ENCODE measurements at regions not wholly inside any gene's neighbourhood (a gene's known extent, or its start where the extent isn't known, plus 50 kb on each side); places are given as distances from the start of the nearest gene placed in this dataset.
"Not testable (repeated sequence)": the region's sequence is repeated elsewhere in the genome, so short reads cannot be mapped to it uniquely, and the experiment has no call there.

DNA sequence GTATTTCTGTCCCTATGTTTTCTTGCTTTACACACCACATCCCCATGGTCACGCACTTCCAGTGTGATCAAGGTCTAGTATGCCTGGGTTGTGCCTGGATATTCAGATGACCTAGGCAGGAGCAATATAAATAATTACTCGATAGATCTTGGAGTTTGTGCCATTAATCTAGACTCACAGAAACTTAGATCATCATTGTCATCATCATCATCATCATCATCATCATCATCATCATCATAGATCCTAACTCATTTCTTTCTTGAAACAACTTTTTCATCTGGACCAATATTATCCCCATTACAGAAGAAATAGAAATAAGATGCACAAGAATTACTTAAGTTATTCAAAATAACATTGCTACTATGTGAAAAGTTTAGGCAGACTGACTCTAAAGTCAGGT, 130.3 kb upstream of the LRRTM4 start:
- no peak for DNase-seq (ENCODE audit: low read depth)
- H3K4me3 ChIP-seq (ENCODE audit: low read length) = no peak overlapping the region
- no peak for TF ChIP-seq CTCF (conservative IDR thresholded peaks at IDR 0.05; ENCODE audit: low read depth, low read length)

- no peak for DNase-seq (ENCODE audit: low read depth)
- no peak for TF ChIP-seq CTCF (conservative IDR thresholded peaks at IDR 0.05; ENCODE audit: low read depth, low read length)
- H3K4me3 ChIP-seq (ENCODE audit: low read length) = no peak overlapping the region
Observed at GRCh38 chr2:77664491-77664890, 142.3 kb upstream of the LRRTM4 start.

DNA sequence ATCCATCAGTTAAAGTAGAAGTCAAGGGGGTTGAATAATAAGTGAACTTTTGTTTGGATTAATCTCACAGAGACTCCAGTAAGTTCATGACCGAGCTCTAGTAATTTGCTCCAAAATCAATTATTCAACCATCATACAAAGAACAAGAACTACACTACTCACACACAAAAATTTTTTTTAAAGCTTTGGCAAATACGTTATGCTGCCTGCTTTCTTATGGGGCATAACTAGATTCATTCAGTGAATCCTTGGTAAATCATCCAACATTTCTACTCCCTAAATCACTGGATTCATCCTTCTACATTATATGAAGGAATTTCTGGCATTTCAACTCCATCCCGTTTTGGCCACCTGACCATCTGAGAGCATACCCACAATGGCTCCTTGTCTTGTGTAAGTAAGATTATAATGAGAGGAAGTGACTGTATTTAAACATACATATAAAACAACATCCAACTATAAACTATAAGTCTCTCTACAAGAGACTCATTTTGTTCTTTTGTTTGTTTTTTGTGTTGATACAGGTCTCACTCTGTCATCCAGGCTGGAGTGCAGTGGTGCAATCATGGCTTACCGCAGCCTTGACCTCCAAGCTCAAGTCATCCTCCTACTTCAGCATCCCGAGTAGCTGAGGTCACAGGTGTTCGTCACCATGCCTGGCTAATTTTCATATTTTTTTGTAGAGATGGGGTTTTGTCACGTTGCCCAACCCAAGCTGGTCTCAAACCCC, 144.2 kb upstream of the LRRTM4 start:
- no peak for TF ChIP-seq CTCF (conservative IDR thresholded peaks at IDR 0.05; ENCODE audit: low read depth, low read length)
- DNase-seq (ENCODE audit: low read depth) = no peak
- no peak overlapping the region for H3K4me3 ChIP-seq (ENCODE audit: low read length)

DNA sequence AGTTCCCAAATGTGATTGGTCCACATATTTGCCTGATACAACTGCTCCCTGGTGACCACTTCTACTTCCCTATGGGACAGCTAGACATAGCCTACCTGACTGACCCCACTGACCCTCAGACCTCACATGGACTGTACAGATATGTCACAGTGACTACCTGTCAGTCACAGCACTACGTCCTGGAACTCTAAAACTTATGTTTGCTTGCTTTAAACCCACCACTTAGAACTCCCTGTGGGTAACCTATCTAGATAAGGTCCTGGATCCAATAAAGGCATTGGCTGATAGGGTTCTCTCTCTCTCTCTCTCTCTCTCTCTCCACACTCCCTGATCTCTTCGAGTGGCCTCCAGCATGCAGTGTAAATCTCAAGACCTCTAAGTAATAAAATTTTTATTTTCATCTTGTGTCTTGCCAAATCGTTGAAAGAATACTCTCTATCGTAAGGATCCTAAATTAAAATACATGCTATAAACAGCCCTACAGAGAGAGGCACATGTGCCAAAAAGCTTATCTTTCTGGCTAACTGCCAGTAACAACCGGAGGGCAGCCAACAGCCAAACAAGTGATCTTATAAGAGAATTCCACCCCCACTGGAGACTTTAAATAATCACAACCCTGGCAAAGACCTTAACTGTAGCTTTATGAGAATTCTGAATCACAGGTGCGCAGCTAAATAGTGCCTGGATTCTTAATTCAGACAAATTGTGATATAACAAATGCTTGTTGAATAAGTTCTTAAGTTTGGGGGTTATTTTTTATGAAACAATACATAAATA, 162.6 kb upstream of the LRRTM4 start:
- H3K4me3 ChIP-seq (ENCODE audit: low read length); DNase-seq (ENCODE audit: low read depth): not testable (repeated sequence)

- no peak for TF ChIP-seq CTCF (conservative IDR thresholded peaks at IDR 0.05; ENCODE audit: low read depth, low read length)
- no peak for DNase-seq (ENCODE audit: low read depth)
- H3K4me3 ChIP-seq (ENCODE audit: low read length) = no peak overlapping the region
Observed at GRCh38 chr2:77712601-77713000, 190.4 kb upstream of the LRRTM4 start.

DNA sequence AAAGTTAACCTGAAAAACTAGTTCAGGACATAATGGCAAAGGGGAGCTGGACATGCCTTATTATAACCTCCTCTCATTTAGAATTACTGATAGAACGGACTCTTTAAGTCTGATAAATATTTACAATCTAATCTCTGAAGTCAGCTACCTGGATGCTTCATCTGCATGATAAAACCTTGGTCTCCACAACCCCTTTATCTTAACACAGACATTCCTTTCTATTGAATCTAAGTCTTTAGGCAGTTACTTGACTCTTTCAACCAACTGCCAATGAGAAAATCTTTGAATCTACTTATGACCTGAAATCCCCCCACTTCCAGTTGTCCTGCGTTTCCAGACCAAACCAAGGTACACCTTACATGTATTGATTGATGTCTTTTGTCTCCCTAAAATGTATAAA, 191.2 kb upstream of the LRRTM4 start:
- no peak for DNase-seq (ENCODE audit: low read depth)
- no peak overlapping the region for H3K4me3 ChIP-seq (ENCODE audit: low read length)
- no peak for TF ChIP-seq CTCF (conservative IDR thresholded peaks at IDR 0.05; ENCODE audit: low read depth, low read length)

DNA sequence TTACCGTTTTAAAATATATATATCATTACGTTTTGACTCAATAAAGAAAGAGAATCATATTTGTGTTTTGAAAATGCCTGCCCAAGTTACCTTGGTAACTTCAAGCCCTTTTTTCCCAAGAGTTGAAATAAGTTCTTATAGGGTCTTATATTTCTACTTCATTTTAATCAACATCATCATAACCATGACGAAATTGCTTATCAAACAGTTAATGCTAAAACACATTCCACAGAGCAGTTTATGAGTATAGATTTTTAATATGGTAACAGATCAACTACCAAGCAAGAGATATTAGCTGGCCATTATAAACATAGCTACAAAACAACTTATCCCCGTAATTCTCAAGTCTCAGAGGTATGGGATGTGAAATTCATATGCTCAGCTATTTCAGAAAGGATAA, 197.9 kb upstream of the LRRTM4 start:
- no peak for TF ChIP-seq CTCF (conservative IDR thresholded peaks at IDR 0.05; ENCODE audit: low read depth, low read length)

More for the DNA sequence above, 197.9 kb upstream of the LRRTM4 start:
- no peak for DNase-seq (ENCODE audit: low read depth)
- H3K4me3 ChIP-seq (ENCODE audit: low read length) = no peak overlapping the region
